Fibroblast of skin of right biceps (primary cell): ENCODE measurements at regions not wholly inside any gene's neighbourhood (a gene's known extent, or its start where the extent isn't known, plus 50 kb on each side); places are given as distances from the start of the nearest gene placed in this dataset.
"Not testable (repeated sequence)": the region's sequence is repeated elsewhere in the genome, so short reads cannot be mapped to it uniquely, and the experiment has no call there.

ENCODE experiments used
- DNase-seq: peaks from one replicate; pipeline ENCODE4 v3.0.0-alpha.2; 2013

GRCh38 chr12:17348311-17348710 lies 741.7 kb downstream of the RERGL start:
- DNase-seq: no peak

- no peak for DNase-seq
Measured at GRCh38 chr12:17344649-17345048, 738.7 kb upstream of the LMO3 start.

GRCh38 chr12:17342381-17342961 lies 736.5 kb upstream of the LMO3 start:
- DNase-seq: no peak

- no peak for DNase-seq
Measured at GRCh38 chr12:17335487-17335886, 729.5 kb upstream of the LMO3 start.

- DNase-seq: no peak
Measured at GRCh38 chr12:17334784-17335183, 728.8 kb upstream of the LMO3 start.

- no peak for DNase-seq
Measured at GRCh38 chr12:17333287-17333686, 727.3 kb upstream of the LMO3 start.

GRCh38 chr12:17326649-17327048 lies 720.7 kb upstream of the LMO3 start:
- DNase-seq: no peak

GRCh38 chr12:17322090-17322489 lies 716.1 kb upstream of the LMO3 start:
- DNase-seq: no peak

- peak; percentile 5 for DNase-seq
Measured at GRCh38 chr12:17304503-17305347, 698.8 kb upstream of the LMO3 start.

GRCh38 chr12:17302001-17302400 lies 696.0 kb upstream of the LMO3 start:
- no peak for DNase-seq

GRCh38 chr12:17301544-17301943 lies 695.6 kb upstream of the LMO3 start:
- DNase-seq: no peak

GRCh38 chr12:17296882-17297281 lies 690.9 kb upstream of the LMO3 start:
- DNase-seq: no peak

GRCh38 chr12:17286874-17287273 lies 680.9 kb upstream of the LMO3 start:
- DNase-seq: no peak

GRCh38 chr12:17284873-17285272 lies 678.9 kb upstream of the LMO3 start:
- DNase-seq: no peak

GRCh38 chr12:17283563-17283962 lies 677.6 kb upstream of the LMO3 start:
- no peak for DNase-seq

- not testable (repeated sequence) for DNase-seq
Measured at GRCh38 chr12:17282169-17282568, 676.2 kb upstream of the LMO3 start.

- DNase-seq: no peak
Measured at GRCh38 chr12:17278946-17279345, 673.0 kb upstream of the LMO3 start.

GRCh38 chr12:17276196-17276595 lies 670.2 kb upstream of the LMO3 start:
- DNase-seq: no peak

- no peak for DNase-seq
Measured at GRCh38 chr12:17266856-17267255, 660.9 kb upstream of the LMO3 start.

GRCh38 chr12:17264603-17265002 lies 658.6 kb upstream of the LMO3 start:
- DNase-seq: no peak

GRCh38 chr12:17239874-17240273 lies 633.9 kb upstream of the LMO3 start:
- DNase-seq: no peak

- no peak for DNase-seq
Measured at GRCh38 chr12:17235996-17236395, 630.0 kb upstream of the LMO3 start.

GRCh38 chr12:17215759-17216570 lies 610.0 kb upstream of the LMO3 start:
- no peak for DNase-seq

GRCh38 chr12:17214929-17215328 lies 609.0 kb upstream of the LMO3 start:
- no peak for DNase-seq
